HG03571 (cell line): ENCODE measurements at regions not wholly inside any gene's neighbourhood (a gene's known extent, or its start where the extent isn't known, plus 50 kb on each side); places are given as distances from the start of the nearest gene placed in this dataset.
A peak's percentile ranks its signal among the peaks of the same experiment; 100 is the strongest.

Experiments
- ATAC-seq: cut with Tn5 transposase; IDR thresholded peaks from one replicate; pipeline ENCODE4 v1.9.1; 2021; ENCODE audit not compliant: unreplicated experiment

DNA sequence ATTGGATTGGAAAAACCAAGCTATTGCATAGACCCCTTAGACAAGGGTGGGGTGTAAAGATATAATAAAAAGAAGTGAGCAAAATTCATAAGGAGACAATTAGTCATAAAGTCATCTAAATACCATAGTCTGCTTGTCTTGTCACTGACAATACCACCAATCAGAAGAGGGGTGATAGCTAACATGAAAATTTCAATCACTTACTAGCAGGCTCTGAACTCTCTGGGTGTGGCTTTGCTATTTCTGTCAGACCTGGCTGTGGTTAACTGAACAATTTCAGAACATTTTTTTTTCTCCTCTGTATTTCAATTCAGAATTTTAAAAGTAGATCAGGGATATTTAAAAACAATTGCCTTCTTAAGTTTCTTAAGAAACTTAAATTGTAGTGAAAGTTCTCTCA lies 158.5 kb upstream of the PRMT6 start:
- no peak for ATAC-seq

DNA sequence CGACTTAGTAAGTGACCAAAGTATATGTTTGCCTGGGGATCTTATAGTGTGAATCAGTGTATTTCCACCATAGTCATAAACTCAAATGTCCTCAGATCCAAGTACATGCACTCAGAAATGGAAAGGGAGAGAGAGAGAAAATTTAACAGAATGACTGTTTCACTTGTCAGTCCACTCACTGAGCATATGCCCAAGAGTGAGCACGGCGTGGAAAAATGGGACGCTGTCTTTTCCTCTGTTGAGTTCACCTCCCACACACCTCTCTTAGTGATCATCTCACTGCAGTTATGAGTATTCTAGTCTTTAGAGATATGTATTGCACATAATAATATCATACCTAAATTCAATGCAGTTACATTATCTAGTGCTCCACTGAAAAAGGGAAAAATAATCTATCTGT lies 156.8 kb upstream of the PRMT6 start:
- no peak for ATAC-seq

DNA sequence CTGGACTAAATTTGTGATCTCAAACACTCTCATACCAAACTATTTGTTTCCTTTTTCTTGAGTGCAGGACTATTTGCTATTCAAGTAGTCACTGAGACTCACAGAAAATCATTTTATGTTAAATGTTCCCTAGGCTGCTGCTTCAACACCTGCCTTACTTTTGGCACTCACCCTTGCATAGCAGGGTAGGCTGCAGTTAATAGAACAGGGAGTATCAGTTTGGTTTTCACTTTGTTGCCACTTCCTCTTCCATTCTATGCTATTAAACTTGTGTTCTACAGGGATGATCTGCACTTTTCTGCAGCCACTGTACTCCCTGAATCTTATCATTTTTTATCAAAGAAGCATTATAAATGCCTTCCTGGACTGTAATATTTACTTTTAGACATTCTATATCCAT lies 148.7 kb upstream of the PRMT6 start:
- peak; percentile 98 for ATAC-seq

DNA sequence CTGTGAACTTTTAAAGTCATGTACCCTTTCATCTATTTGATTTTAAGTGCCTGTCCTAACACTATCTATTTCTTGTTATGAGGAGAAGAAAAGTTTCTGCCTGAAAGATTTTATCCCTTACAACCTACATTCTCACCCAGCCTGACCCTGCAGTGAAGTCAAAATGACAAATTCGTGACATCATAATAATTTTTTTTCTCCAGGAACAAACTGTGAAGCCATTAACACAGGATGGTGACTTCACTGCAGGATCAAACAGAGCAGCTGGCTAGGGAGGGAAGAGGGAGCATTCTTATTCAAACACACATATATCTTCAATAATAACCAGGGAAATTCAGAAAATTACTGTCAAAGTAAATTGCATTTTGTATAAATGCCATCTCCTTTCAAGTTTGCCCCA lies 147.8 kb upstream of the PRMT6 start:
- ATAC-seq, result no peak

DNA sequence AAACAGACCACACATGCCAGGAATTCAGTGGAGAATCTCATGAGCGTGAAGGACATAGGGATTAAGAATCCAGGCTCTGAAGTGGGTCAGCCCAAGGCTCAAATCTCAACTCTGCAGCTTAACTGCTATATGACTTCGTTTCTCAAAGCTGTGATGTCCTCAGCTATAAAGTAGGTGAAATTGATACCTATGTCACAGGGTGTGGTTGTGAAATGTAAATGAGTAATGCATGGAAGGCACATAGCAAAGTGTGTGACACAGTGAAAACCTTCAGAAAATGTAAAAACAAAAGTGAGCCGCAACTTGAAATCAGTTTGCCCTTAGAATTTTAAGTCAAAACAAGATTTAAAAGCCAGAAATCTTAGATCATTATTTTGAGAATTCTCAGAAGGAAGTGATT lies 145.7 kb upstream of the PRMT6 start:
- no peak for ATAC-seq

DNA sequence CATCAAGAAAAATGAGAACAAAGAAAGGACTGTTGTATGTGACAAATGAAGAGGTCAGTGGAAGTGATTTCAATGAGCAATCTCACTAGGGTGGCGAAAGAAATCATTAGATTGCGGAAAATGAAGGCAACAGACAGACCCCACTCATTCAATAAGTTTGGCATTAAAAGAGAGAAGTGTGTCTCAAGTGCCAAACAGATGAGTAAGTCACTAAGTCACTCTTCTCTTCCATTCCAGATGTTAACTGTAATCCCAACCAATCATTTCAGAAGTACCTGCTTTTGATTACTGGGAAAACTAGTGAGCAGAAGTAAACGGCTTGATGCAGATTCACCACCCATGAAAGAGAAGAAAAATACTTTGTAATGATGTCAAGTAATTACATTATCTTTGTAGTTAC lies 144.3 kb upstream of the PRMT6 start:
- no peak for ATAC-seq

DNA sequence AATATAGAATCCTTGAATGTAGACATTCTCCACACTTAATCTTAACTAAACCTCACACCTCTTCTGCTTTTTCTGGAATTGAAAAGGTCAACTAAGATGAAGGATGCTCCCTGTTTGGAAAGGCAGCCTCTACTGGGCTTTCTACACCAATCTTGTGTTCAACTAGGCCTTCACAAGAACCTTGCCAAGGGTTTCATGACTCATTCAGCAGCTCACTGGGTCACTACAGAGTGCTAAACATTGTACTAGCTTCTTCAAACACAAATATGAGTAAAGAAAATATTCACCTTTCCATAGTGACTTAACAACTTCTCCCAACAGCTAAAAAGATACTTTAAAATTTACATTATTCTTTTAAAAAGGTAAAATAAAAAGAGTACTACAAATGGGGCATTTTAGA lies 135.3 kb upstream of the PRMT6 start:
- ATAC-seq, result no peak

DNA sequence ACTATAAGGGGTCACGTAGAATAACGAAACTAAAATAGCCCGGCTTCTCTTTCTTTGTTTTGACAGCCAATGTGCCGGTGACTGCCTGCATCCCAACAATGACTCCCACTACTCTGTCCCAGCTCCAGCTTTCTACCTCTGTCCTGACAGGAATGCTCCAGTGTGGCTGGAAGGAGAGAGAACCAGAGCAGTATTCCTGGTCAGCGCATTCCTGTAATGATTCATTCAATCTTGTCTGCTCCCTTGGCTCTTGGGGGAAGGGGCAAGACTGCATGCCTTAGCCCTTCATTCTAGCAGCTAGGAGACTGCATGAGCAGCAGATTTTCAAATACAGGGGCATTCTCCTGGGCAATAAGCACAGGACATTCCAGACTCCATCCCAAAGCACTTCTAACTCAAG lies 132.1 kb upstream of the PRMT6 start:
- no peak for ATAC-seq

DNA sequence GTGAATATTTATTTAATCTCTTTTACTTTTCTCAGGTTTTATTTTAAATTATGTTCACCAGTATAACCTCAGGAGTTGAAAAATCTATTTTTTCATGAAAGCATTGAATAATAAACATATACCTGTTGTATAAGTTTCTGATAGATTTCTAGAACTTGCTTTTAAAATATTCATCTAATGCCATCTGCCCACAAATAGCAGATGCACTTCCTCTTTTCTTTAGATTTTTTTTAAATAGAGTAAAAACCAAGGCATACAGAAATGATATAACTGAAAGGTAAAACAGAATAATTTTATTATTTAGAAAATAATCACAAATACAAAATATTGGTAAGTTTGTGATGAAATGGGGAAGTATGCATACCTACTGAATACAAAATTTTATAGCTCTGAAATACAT lies 130.7 kb upstream of the PRMT6 start:
- no peak for ATAC-seq

DNA sequence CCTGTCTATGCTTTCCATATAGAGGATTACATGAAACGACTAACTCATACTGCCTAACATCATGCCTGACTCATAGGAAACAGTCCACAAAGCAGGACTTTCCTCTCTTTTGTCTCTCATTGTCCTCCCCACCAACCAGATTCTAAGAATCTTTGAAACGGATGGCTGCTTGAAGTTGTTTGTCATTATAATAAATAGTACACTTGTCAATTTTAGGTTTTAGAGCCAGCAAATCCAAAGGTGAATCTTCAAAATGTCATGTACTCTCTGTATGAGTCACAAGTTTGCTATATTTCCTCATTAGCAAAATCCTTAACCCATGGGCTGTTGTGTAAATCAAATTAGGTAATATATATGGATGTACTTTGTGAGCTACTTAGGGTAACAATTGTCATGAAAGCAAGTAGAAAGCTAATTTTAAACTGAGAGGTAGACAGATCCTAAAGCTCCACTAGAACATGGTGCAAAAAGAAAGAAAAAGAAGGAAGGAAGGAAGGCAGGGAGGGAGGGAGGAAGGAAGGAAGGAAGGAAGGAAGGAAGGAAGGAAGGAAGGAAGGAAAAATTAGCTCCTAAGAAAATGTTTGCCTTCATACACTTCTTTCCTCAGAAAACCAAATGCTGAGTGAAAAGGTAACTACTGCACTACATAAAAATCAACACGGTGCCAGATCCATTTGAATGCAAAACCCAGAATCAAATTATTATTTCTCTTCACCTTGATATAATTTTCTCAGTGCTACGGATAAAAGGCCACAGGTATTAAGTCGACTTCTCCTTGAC lies 129.5 kb upstream of the PRMT6 start:
- no peak for ATAC-seq

DNA sequence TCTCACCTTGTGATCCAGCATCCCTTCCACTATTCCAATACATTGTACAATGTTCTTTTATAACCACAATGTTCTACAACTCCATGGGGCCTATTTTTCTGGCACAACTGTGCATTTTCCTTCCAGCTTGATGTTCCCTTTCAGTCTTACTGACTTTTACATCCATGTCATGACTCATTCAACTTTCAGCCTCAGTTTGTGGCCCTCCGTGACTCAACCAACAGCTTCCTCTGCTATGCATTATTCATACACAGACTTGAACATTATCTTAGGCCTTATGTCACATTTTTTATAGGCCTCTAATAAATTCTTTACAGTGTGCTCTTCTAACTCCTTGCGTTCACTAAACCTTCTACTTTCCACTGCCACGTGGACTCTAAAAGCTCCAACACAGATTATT lies 119.4 kb upstream of the PRMT6 start:
- ATAC-seq, result no peak

DNA sequence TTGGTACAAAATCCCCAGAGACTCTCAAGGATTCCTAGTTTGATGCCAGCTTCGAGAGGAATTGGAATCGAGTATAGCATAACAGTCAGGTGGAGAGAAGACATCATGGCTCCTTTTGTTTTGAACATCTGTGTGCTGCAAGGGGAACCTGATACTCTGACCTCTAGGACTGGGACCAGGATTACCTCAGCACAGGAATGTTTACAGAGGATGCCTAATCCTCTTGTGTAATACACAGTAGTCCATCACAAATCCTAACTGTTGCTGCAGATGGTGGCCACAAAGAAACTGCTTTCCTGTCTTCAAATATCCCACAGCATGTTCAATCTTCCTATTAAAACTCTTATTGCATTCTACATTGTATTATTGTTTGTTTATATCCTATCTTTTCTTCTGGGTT lies 111.8 kb upstream of the PRMT6 start:
- no peak for ATAC-seq

DNA sequence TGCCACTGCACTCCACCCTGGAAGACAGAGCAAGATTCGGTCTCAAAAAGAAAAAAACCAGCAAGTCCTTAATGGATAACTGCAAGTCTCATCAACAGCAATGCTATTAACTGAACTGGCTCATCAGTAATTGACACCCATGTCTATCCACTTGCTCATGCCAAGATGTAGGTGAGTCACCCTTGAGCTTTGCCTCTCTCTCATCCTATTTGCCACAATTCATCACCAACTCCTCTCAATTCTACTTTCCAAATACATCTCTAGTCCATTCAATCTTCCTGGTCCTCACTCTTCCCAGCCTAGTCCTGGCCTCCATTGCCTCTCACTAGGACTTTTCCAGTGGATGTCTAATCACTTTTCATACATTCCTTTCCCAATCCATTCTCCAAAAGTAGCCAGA lies 103.7 kb upstream of the PRMT6 start:
- no peak for ATAC-seq

DNA sequence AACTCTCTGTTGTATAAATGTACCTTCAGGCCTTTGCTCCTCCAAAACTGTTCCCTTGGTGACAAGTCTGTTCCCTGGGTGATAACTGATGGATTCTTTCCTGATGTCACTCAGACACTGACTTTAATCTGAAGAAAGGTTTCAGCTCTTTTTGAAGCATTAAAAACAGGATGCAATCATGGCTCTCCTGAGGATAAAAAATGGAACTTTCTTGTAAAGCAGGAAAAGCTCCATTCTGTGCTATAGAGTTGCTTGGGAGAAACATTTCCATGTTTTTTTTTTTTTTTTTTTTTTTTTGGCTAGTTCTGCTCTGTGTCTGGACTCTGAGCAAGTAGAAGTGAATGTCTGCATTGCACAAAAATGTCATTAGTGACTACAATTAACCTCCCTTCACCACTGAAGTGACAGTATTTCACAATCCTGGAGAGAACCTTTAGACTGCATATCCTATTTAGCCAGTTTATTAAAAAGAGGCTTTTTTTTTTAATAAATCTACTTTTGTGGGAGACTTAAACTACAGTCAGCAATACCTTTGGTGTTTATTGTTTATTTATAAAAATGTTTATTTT lies 101.7 kb upstream of the PRMT6 start:
- no peak for ATAC-seq

DNA sequence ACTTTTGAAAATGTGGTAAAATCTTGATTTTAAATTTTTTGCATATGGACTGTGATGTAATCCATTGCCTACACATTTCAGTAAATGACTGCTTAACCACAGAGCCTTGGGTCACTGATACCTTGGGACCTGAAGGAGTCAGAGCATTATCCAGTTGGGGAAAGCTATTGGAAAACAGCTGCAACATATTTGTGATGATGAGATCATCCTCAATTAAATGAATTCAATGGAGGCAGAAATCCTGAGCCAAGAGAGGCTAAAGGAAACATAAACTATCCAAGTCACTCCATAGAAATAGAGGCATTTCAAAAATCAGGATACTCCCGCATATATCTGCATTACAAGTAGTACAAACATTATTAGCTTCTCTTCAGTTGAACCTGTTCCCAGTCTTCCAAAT lies 99.8 kb upstream of the PRMT6 start:
- no peak for ATAC-seq

DNA sequence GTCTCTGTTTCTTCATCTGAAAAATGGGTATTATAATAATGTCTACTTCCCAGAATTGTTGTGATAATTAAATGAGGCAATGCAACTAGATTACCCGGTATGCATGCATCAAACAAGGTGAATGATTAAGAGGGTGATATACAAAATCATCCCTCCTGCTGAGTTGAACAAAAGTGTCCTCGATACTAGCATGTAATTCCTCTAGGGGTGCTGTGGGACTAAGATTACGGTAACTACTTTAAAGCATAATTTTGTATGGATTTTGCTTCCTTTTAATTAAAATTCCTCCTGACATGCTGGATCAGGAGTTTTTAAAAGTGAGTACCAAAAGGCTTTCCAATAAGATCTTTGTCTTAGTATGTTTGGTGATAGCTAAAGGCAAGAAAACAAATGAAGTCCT lies 98.7 kb upstream of the PRMT6 start:
- no peak for ATAC-seq

DNA sequence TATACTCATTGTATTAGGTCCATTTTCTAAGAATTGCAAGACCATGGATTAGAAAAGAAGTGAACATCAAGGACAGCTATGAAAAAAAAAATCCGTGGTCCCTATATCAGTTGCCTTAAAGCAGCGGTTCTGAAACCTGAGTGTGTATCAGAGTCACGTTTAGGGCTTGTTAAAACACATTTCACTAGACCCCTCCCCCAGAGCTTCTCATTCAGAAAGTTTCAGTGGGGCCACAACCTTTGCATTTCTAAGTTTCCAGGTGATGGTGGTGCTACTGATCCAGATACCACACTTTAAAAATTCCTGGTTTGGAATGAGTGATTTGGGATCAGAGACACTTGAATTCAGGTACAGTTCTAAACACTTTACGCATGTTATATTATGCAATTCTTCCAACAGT lies 96.1 kb upstream of the PRMT6 start:
- ATAC-seq, result no peak

DNA sequence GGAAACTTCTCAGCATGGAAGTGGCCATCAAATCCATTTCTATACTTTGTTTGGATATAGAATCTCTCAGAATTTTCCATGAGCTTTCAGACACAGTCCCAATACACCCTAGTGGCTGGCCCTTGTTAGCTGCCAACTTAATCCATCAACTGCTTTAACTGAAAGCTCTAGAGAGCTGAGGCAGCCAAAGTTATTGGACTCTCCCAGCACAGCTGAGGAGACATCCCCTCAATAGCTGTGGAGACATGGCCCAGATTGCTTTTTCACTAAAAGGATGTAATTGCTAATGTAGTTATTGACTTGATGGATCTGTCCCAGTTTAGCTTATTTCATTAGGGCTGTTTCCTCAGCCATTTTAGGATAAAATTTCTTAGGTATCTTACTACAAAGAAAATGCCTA lies 94.8 kb upstream of the PRMT6 start:
- no peak for ATAC-seq

DNA sequence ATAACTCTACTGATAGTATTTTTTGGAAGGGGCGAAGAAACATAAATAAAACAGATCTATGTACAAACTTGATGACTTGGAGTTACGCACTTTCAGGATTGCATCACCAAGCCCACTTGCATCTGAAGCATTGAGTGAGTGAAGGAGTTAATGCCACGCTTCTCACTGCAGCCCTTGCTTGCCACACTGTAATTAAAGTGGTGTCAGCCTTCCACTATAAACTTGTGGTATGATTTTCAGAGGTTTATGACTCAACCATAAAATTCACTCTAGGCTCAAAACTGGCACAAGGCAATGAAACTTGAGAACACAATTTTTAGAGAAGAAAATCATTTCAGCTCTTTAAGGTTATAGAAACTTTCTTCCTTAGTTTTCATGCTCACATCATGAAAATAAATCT lies 93.9 kb upstream of the PRMT6 start:
- ATAC-seq, result no peak

DNA sequence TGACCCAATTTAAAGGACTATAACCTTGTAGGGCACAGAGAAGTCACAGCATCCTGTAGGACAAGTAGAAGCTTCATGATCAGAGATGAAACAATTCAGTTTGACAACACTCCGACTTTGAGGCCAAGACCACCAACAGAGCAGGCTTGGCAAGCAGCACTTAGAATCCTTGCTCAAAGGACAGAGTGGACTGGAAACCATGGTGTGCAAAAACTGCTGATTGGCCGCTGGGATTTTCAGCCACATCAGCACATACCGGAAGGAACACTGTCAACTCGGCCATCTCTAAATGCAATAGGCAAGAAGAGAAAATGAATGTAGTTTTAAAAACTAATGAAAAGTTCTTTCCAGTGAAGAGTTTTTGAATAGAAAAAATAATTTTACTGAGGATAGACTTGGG lies 92.0 kb upstream of the PRMT6 start:
- no peak for ATAC-seq

DNA sequence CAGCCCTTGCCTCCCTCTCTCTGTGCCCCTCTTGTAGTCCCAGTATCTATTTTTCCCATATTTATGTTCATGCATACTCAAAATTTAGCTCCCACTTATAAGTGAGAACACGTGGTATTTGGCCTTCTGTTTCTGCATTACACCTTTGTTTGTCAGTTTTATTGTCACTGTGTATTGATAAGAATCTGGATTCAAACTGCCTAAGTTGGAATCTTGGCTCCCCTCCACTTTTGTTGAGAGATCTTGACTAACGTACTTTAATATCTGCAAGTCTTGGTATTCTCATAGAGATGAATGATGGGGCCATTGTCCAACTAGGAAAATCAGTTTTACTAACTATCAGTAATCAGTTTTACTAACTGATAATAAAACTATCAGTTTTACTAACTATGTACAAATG lies 87.8 kb upstream of the PRMT6 start:
- ATAC-seq, result no peak

DNA sequence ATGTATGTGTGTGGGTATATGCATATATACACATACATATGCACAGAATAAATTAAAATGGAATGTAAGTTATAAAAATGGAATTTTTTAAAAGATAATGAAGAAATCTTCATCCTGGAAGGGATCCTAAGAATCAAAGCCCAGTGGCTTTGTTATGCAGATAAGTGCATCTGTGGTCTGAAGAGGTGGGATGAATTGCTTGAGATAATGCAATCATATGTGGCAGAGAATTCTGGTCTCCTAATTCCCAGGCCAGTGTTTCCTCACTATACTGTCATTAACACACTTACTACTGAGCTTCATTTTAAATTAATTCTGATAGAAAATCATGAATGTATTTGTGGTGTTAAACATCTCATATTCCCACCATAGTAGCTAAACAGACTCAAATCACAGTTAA lies 86.7 kb upstream of the PRMT6 start:
- ATAC-seq, result no peak

DNA sequence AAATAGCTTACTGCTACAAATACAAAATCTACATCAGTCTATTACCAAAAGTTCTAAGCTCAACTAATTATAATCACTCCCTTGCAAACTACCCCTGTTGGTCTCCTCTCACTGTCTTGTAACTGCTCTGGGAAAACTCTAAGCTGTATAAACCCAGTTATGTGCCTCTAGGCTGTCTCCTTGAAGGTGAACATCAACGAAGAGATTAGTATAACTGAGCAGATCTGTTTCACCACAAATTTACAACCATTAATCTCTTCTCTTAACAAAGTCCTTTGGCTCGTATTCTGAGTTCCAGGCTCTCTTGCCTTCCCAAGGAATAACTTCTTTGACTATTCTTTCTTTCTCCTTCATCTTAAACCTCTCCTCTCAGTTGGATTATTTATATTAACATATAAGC lies 84.4 kb upstream of the PRMT6 start:
- ATAC-seq, result no peak
